ENCODE measurements at regions not wholly inside any gene's neighbourhood (a gene's known extent, or its start where the extent isn't known, plus 50 kb on each side); places are given as distances from the start of the nearest gene placed in this dataset.

GRCh38 chr13:84445776-84446175 lies 563.5 kb upstream of the SLITRK1 start:
- Histone ChIP-seq H4K20me1 (ENCODE audit: insufficient read depth, low read length) (no peaks in the 10 kb centered on the region), H3K4me3 (ENCODE audit: insufficient read depth, low read depth, low read length) (no peak overlapping the region), H3K4me2 (ENCODE audit: low read length) (no peak overlapping the region), H3K27me3 (ENCODE audit: insufficient read depth, low read length) (no peaks in the 10 kb centered on the region), H3K27ac (ENCODE audit: low read depth, low read length) (peak overlapping the region; percentile 62), H3K4me1 (ENCODE audit: insufficient read depth, low read length) (no peaks in the 10 kb centered on the region), H3K9ac (ENCODE audit: low read length) (peak overlapping the region; percentile 36), H3K9me3 (ENCODE audit: insufficient read depth, low read depth, low read length) (no peaks in the 10 kb centered on the region), H3K36me3 (ENCODE audit: insufficient read depth, low read length) (no peaks in the 10 kb centered on the region), H2AFZ (ENCODE audit: low read depth, low read length) (no peak overlapping the region), H3K79me2 (ENCODE audit: insufficient read depth, low read length) (no peaks in the 10 kb centered on the region)
- TF ChIP-seq CTCF (IDR thresholded peaks at IDR 0.05; ENCODE audit: insufficient read depth, low read depth, low read length) (no peak), EZH2 (IDR thresholded peaks at IDR 0.05; ENCODE audit: insufficient read depth, low read length) (no peak)
- peaks cover 2% of the 10 kb centered on the region for H3K9me3 Mint-ChIP-seq (ENCODE audit: unreplicated experiment)
- no peaks in the 10 kb centered on the region for H3K27me3 Mint-ChIP-seq (ENCODE audit: low read depth, unreplicated experiment)
- peak overlapping the region; percentile 99 for H3K27ac Mint-ChIP-seq (ENCODE audit: unreplicated experiment)
- no peak for FAIRE-seq
- H3K4me1 Mint-ChIP-seq (ENCODE audit: low read depth, unreplicated experiment), result peaks cover 35% of the 10 kb centered on the region
- DNase-seq (ENCODE audit: low read depth), result peak; percentile 89
- H3K4me3 Mint-ChIP-seq (ENCODE audit: unreplicated experiment), result peak overlapping the region; percentile 64
- no peaks in the 10 kb centered on the region for H3K36me3 Mint-ChIP-seq (ENCODE audit: low read depth, unreplicated experiment)

GRCh38 chr13:84443463-84443862 lies 561.2 kb upstream of the SLITRK1 start:
- Histone ChIP-seq H3K9me3 (ENCODE audit: insufficient read depth, low read depth, low read length) (no peaks in the 10 kb centered on the region), H3K79me2 (ENCODE audit: insufficient read depth, low read length) (no peaks in the 10 kb centered on the region), H2AFZ (ENCODE audit: low read depth, low read length) (no peak overlapping the region), H3K27me3 (ENCODE audit: insufficient read depth, low read length) (no peaks in the 10 kb centered on the region), H3K4me3 (ENCODE audit: insufficient read depth, low read depth, low read length) (no peak overlapping the region), H3K36me3 (ENCODE audit: insufficient read depth, low read length) (no peaks in the 10 kb centered on the region), H3K27ac (ENCODE audit: low read depth, low read length) (no peak overlapping the region), H3K9ac (ENCODE audit: low read length) (no peak overlapping the region), H4K20me1 (ENCODE audit: insufficient read depth, low read length) (no peaks in the 10 kb centered on the region), H3K4me2 (ENCODE audit: low read length) (no peak overlapping the region), H3K4me1 (ENCODE audit: insufficient read depth, low read length) (peaks cover 4% of the 10 kb centered on the region)
- peaks cover 39% of the 10 kb centered on the region for H3K4me1 Mint-ChIP-seq (ENCODE audit: low read depth, unreplicated experiment)
- FAIRE-seq, result no peak
- H3K9me3 Mint-ChIP-seq (ENCODE audit: unreplicated experiment), result peaks cover 2% of the 10 kb centered on the region
- no peak for DNase-seq (ENCODE audit: low read depth)
- no peak overlapping the region for H3K27ac Mint-ChIP-seq (ENCODE audit: unreplicated experiment)
- no peaks in the 10 kb centered on the region for H3K36me3 Mint-ChIP-seq (ENCODE audit: low read depth, unreplicated experiment)
- H3K27me3 Mint-ChIP-seq (ENCODE audit: low read depth, unreplicated experiment), result no peaks in the 10 kb centered on the region
- no peak overlapping the region for H3K4me3 Mint-ChIP-seq (ENCODE audit: unreplicated experiment)
- no peak for TF ChIP-seq CTCF (IDR thresholded peaks at IDR 0.05; ENCODE audit: insufficient read depth, low read depth, low read length)
- TF ChIP-seq EZH2 (IDR thresholded peaks at IDR 0.05; ENCODE audit: insufficient read depth, low read length), result no peak

- Histone ChIP-seq H3K4me1 (ENCODE audit: insufficient read depth, low read length) (peaks cover 4% of the 10 kb centered on the region), H2AFZ (ENCODE audit: low read depth, low read length) (no peak overlapping the region), H3K36me3 (ENCODE audit: insufficient read depth, low read length) (no peaks in the 10 kb centered on the region), H3K27me3 (ENCODE audit: insufficient read depth, low read length) (no peaks in the 10 kb centered on the region), H3K79me2 (ENCODE audit: insufficient read depth, low read length) (no peaks in the 10 kb centered on the region), H3K9ac (ENCODE audit: low read length) (no peak overlapping the region), H4K20me1 (ENCODE audit: insufficient read depth, low read length) (no peaks in the 10 kb centered on the region), H3K4me2 (ENCODE audit: low read length) (no peak overlapping the region), H3K9me3 (ENCODE audit: insufficient read depth, low read depth, low read length) (no peaks in the 10 kb centered on the region), H3K27ac (ENCODE audit: low read depth, low read length) (peak overlapping the region; percentile 17), H3K4me3 (ENCODE audit: insufficient read depth, low read depth, low read length) (no peak overlapping the region)
- FAIRE-seq, result no peak
- H3K4me1 Mint-ChIP-seq (ENCODE audit: low read depth, unreplicated experiment), result peaks cover 8% of the 10 kb centered on the region
- H3K4me3 Mint-ChIP-seq (ENCODE audit: unreplicated experiment), result no peak overlapping the region
- peak; percentile 79 for DNase-seq (ENCODE audit: low read depth)
- H3K9me3 Mint-ChIP-seq (ENCODE audit: unreplicated experiment), result peaks cover 2% of the 10 kb centered on the region
- no peak for TF ChIP-seq CTCF (IDR thresholded peaks at IDR 0.05; ENCODE audit: insufficient read depth, low read depth, low read length)
- TF ChIP-seq EZH2 (IDR thresholded peaks at IDR 0.05; ENCODE audit: insufficient read depth, low read length), result no peak
- H3K27me3 Mint-ChIP-seq (ENCODE audit: low read depth, unreplicated experiment), result no peaks in the 10 kb centered on the region
- H3K36me3 Mint-ChIP-seq (ENCODE audit: low read depth, unreplicated experiment), result no peaks in the 10 kb centered on the region
- peak overlapping the region; percentile 4 for H3K27ac Mint-ChIP-seq (ENCODE audit: unreplicated experiment)
Measured at GRCh38 chr13:84439108-84439507, 556.8 kb upstream of the SLITRK1 start.

Measured in astrocyte (in vitro differentiated cells and primary cell).